ENCODE measurements at regions not wholly inside any gene's neighbourhood (a gene's known extent, or its start where the extent isn't known, plus 50 kb on each side); places are given as distances from the start of the nearest gene placed in this dataset.

DNA sequence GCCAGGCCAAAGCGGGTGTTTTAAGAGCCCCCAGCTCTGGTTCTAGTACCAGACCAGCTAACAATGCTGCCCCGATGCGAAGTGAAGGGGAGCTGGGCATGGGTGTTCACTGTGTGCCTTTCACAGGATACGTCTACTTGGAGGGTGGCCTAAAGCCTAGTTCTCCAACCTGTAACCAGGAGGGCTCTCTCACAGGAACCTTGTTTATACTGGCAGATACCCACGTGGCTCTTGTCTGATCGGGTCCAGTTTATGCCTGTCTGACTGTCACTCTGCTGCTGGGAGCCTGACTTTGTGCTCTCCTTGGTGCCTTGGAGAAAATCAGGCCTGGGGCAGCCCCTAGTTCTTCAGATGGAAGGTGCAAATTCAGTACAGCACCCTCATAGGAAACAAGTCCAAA lies 60.2 kb upstream of the RNF144B start:
- no peak for DNase-seq (ENCODE audit: low read depth in 1 of 2, low spot score in 1 of 2)
- TF ChIP-seq SPI1 (IDR thresholded peaks at IDR 0.05; ENCODE audit: borderline replicate concordance, low read depth) (no peak), GABPA (IDR thresholded peaks at IDR 0.05; ENCODE audit: low read depth) (no peak), POLR2AphosphoS5 (IDR thresholded peaks at IDR 0.05; ENCODE audit: low read depth) (no peak), REST (IDR thresholded peaks at IDR 0.05; ENCODE audit: insufficient replicate concordance, low read depth) (no peak)
- TF ChIP-seq, protein P1, sequence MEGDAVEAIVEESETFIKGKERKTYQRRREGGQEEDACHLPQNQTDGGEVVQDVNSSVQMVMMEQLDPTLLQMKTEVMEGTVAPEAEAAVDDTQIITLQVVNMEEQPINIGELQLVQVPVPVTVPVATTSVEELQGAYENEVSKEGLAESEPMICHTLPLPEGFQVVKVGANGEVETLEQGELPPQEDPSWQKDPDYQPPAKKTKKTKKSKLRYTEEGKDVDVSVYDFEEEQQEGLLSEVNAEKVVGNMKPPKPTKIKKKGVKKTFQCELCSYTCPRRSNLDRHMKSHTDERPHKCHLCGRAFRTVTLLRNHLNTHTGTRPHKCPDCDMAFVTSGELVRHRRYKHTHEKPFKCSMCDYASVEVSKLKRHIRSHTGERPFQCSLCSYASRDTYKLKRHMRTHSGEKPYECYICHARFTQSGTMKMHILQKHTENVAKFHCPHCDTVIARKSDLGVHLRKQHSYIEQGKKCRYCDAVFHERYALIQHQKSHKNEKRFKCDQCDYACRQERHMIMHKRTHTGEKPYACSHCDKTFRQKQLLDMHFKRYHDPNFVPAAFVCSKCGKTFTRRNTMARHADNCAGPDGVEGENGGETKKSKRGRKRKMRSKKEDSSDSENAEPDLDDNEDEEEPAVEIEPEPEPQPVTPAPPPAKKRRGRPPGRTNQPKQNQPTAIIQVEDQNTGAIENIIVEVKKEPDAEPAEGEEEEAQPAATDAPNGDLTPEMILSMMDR (IDR thresholded peaks at IDR 0.05; ENCODE audit: insufficient read depth, low read length): no peak
- Histone ChIP-seq H3K4me3 (replicated peaks; ENCODE audit: insufficient read depth, low read length) (no peak overlapping the region), H3K27ac (replicated peaks) (no peak overlapping the region), H3K27me3 (ENCODE audit: insufficient read depth, poor library complexity, severe bottlenecking) (no peaks in the 10 kb centered on the region)

- TF ChIP-seq SPI1 (IDR thresholded peaks at IDR 0.05; ENCODE audit: borderline replicate concordance, low read depth) (no peak), POLR2AphosphoS5 (IDR thresholded peaks at IDR 0.05; ENCODE audit: low read depth) (no peak), GABPA (IDR thresholded peaks at IDR 0.05; ENCODE audit: low read depth) (no peak), REST (IDR thresholded peaks at IDR 0.05; ENCODE audit: insufficient replicate concordance, low read depth) (no peak)
- TF ChIP-seq, protein P1 (IDR thresholded peaks at IDR 0.05; ENCODE audit: insufficient read depth, low read length): no peak
- Histone ChIP-seq H3K27ac (replicated peaks) (no peak overlapping the region), H3K4me3 (replicated peaks; ENCODE audit: insufficient read depth, low read length) (no peak overlapping the region), H3K27me3 (ENCODE audit: insufficient read depth, poor library complexity, severe bottlenecking) (no peaks in the 10 kb centered on the region)
- no peak for DNase-seq (ENCODE audit: low read depth in 1 of 2, low spot score in 1 of 2)
Observed at GRCh38 chr6:18326001-18326400, 61.1 kb upstream of the RNF144B start.

GRCh38 chr6:18324706-18325042 lies 60.3 kb upstream of the DEK start:
- no peak overlapping the region for H3K4me3 ChIP-seq (replicated peaks; ENCODE audit: insufficient read depth, low read length)
- no peak for TF ChIP-seq POLR2AphosphoS5 (IDR thresholded peaks at IDR 0.05; ENCODE audit: low read depth)
- no peak for TF ChIP-seq SPI1 (IDR thresholded peaks at IDR 0.05; ENCODE audit: borderline replicate concordance, low read depth)
- TF ChIP-seq REST (IDR thresholded peaks at IDR 0.05; ENCODE audit: insufficient replicate concordance, low read depth): no peak
- TF ChIP-seq GABPA (IDR thresholded peaks at IDR 0.05; ENCODE audit: low read depth): no peak
- TF ChIP-seq, protein P1 (IDR thresholded peaks at IDR 0.05; ENCODE audit: insufficient read depth, low read length): no peak
- no peak overlapping the region for H3K27ac ChIP-seq (replicated peaks)
- no peak for DNase-seq (ENCODE audit: low read depth in 1 of 2, low spot score in 1 of 2)
- no peaks in the 10 kb centered on the region for H3K27me3 ChIP-seq (ENCODE audit: insufficient read depth, poor library complexity, severe bottlenecking)
